CD14-positive monocyte (primary cell): ENCODE measurements at regions not wholly inside any gene's neighbourhood (a gene's known extent, or its start where the extent isn't known, plus 50 kb on each side); places are given as distances from the start of the nearest gene placed in this dataset.

ENCODE experiments used
- DNase-seq, 3 donors: peaks; one replicate each; pipeline ENCODE4 v3.0.0-alpha.2; 2011 to 2022
- H2AFZ ChIP-seq: 2 replicates; pipeline ENCODE4 v1.6.0; 2012; ENCODE audit warnings: mild to moderate bottlenecking, low read depth, low read length, inconsistent platforms; ENCODE audit not compliant: insufficient read depth, poor library complexity, severe bottlenecking
- H3K27ac ChIP-seq, 2 donors: 1 replicate in 1 of 2; 2 replicates in 1 of 2; pipeline ENCODE4 v1.5.1; 2012 to 2013; ENCODE audit warnings: low read length in 2 of 2, control low read depth in 1 of 2, inconsistent platforms in 1 of 2, low read depth in 1 of 2, mild to moderate bottlenecking in 1 of 2
- H3K27me3 ChIP-seq, 2 donors: one replicate each; pipeline versions ENCODE4 v1.6.0 to v1.6.1; 2011 to 2013; ENCODE audit warnings: low read length in 2 of 2; ENCODE audit not compliant: control insufficient read depth in 2 of 2, insufficient read depth in 2 of 2
- H3K36me3 ChIP-seq, 2 donors: replicated peaks in 1 of 2; 1 replicate in 1 of 2; 2 replicates in 1 of 2; pipeline versions ENCODE4 v1.5.1 to v1.6.1; 2012 to 2013; ENCODE audit warnings: low read length in 2 of 2, control low read depth in 1 of 2, inconsistent platforms in 1 of 2, mild to moderate bottlenecking in 1 of 2; ENCODE audit not compliant: insufficient read depth in 2 of 2, control insufficient read depth in 1 of 2
- H3K4me1 ChIP-seq, 2 donors: 1 replicate in 1 of 2; 2 replicates in 1 of 2; pipeline versions ENCODE4 v1.5.1 to v1.6.1; 2012 to 2013; ENCODE audit warnings: low read length in 2 of 2, control low read depth in 1 of 2, inconsistent platforms in 1 of 2, mild to moderate bottlenecking in 1 of 2, moderate library complexity in 1 of 2; ENCODE audit not compliant: insufficient read depth in 2 of 2, control insufficient read depth in 1 of 2
- H3K4me2 ChIP-seq: replicated peaks from 2 replicates; pipeline ENCODE3; 2012; ENCODE audit warnings: low read length, moderate library complexity, mild to moderate bottlenecking; ENCODE audit not compliant: poor library complexity, severe bottlenecking; ENCODE audit errors: extremely low read depth
- H3K4me3 ChIP-seq, 3 experiments: fragments of 200-600 bp in 1 of 3; sonication (generic) in 1 of 3; replicated peaks in 1 of 3; 1 replicate in 2 of 3; 2 replicates in 1 of 3; pipeline ENCODE4 v1.5.1; 2011 to 2013; ENCODE audit warnings: low read length in 3 of 3, mild to moderate bottlenecking in 3 of 3, control low read depth in 2 of 3, low read depth in 2 of 3, inconsistent platforms in 1 of 3, moderate library complexity in 1 of 3
- H3K79me2 ChIP-seq: 2 replicates; pipeline ENCODE4 v1.6.0; 2012; ENCODE audit warnings: mild to moderate bottlenecking, control low read depth, inconsistent platforms, low read length, moderate library complexity; ENCODE audit not compliant: insufficient read depth
- H3K9ac ChIP-seq: 2 replicates; pipeline ENCODE4 v1.6.0; 2017; ENCODE audit warnings: low read length, mild to moderate bottlenecking; ENCODE audit not compliant: insufficient read depth, poor library complexity, severe bottlenecking
- H3K9me3 ChIP-seq, 2 donors: replicated peaks in 1 of 2; 1 replicate in 1 of 2; 2 replicates in 1 of 2; pipeline versions ENCODE4 v1.5.1 to v1.6.1; 2012 to 2013; ENCODE audit warnings: low read length in 2 of 2, control low read depth in 1 of 2; ENCODE audit not compliant: control insufficient read depth in 1 of 2, insufficient read depth in 1 of 2
- H4K20me1 ChIP-seq: 2 replicates; pipeline ENCODE4 v1.6.0; 2012; ENCODE audit warnings: mild to moderate bottlenecking, low read length, control low read depth, moderate library complexity; ENCODE audit not compliant: insufficient read depth
- H3K27ac Mint-ChIP-seq, 7 donors: one replicate each; pipeline ENCODE4 v1.8.0; 2020; ENCODE audit warnings: mild to moderate bottlenecking in 7 of 7, mixed read lengths in 7 of 7, moderate library complexity in 6 of 7, inconsistent platforms in 2 of 7
- H3K27me3 Mint-ChIP-seq, 3 donors: one replicate each; pipeline ENCODE4 v1.8.0; 2021 to 2022; ENCODE audit warnings: low read depth in 3 of 3, mild to moderate bottlenecking in 3 of 3, mixed read lengths in 3 of 3, moderate library complexity in 3 of 3, inconsistent platforms in 1 of 3
- H3K36me3 Mint-ChIP-seq, 2 donors: one replicate each; pipeline ENCODE4 v1.8.0; 2020; ENCODE audit warnings: mixed read lengths in 2 of 2, inconsistent platforms in 1 of 2, mild to moderate bottlenecking in 1 of 2
- H3K4me1 Mint-ChIP-seq: one replicate; pipeline ENCODE4 v1.8.0; 2020; ENCODE audit warnings: mild to moderate bottlenecking, mixed read lengths
- H3K4me3 Mint-ChIP-seq, 2 donors: one replicate each; pipeline ENCODE4 v1.8.0; 2020; ENCODE audit warnings: mild to moderate bottlenecking in 2 of 2, mixed read lengths in 2 of 2, moderate library complexity in 1 of 2
- H3K9me3 Mint-ChIP-seq, 7 donors: one replicate each; pipeline ENCODE4 v1.8.0; 2020 to 2022; ENCODE audit warnings: mixed read lengths in 7 of 7, mild to moderate bottlenecking in 6 of 7, moderate library complexity in 6 of 7, inconsistent platforms in 2 of 7
- WGBS: methylation state at CpG from one replicate; pipeline ENCODE4 v1.1.5; 2013; ENCODE audit warnings: missing lambda C conversion rate; ENCODE audit not compliant: insufficient coverage; 5-methylcytosine and 5-hydroxymethylcytosine counted together
- intact Hi-C, 2 donors: fragments of 100-400 bp; cut with micrococcal nuclease; formaldehyde crosslinking; loops; one replicate each; pipeline versions ENCODE4 v1.15.0 to v1.15.1; 2023
- TF ChIP-seq, protein P1 (sequence below): fragments of 200-600 bp; IDR thresholded peaks from one replicate; pipeline ENCODE4 v1.8.0; 2022; ENCODE audit warnings: antibody characterized with exemption, mild to moderate bottlenecking

DNA sequence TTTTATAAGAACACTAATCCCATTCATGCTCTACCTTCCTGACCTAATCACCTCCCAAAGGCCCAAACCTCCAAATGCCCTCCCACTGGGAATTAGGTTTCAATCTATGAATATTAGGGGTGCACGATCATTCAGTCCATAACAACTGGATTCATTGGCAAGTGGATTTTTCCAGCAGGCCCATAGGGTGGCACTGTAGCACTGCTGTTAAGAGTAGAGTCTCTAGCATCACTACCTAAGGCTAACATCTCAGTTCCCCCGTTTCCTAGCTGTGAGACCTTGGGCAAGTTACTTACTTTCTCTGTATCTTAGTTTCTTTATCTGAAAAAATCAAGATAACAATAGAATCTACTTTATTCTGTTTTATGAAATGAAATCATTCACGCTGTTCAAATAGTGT is 315.8 kb downstream of the STIM2 start:
- Histone ChIP-seq H3K36me3 (no peaks in the 10 kb centered on the region), H3K27ac (no peak overlapping the region), H3K79me2 (no peaks in the 10 kb centered on the region), H3K4me3 (no peak overlapping the region), H4K20me1 (no peaks in the 10 kb centered on the region), H3K9me3 (no peaks in the 10 kb centered on the region), H3K4me1 (no peaks in the 10 kb centered on the region), H3K27me3 (no peaks in the 10 kb centered on the region), H2AFZ (no peak overlapping the region), H3K9ac (no peak overlapping the region), H3K4me2 (no peak overlapping the region)
- Mint-ChIP-seq H3K36me3 (no peaks in the 10 kb centered on the region), H3K9me3 (peaks cover 0 to 4% (median 0%) of the 10 kb centered on the region in 7 donors), H3K27me3 (peaks cover 0 to 4% (median 2%) of the 10 kb centered on the region in 3 donors), H3K27ac (no peak overlapping the region), H3K4me1 (no peaks in the 10 kb centered on the region), H3K4me3 (no peak overlapping the region)
- TF ChIP-seq, protein P1, sequence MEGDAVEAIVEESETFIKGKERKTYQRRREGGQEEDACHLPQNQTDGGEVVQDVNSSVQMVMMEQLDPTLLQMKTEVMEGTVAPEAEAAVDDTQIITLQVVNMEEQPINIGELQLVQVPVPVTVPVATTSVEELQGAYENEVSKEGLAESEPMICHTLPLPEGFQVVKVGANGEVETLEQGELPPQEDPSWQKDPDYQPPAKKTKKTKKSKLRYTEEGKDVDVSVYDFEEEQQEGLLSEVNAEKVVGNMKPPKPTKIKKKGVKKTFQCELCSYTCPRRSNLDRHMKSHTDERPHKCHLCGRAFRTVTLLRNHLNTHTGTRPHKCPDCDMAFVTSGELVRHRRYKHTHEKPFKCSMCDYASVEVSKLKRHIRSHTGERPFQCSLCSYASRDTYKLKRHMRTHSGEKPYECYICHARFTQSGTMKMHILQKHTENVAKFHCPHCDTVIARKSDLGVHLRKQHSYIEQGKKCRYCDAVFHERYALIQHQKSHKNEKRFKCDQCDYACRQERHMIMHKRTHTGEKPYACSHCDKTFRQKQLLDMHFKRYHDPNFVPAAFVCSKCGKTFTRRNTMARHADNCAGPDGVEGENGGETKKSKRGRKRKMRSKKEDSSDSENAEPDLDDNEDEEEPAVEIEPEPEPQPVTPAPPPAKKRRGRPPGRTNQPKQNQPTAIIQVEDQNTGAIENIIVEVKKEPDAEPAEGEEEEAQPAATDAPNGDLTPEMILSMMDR: no peak
- intact Hi-C loops: no loop called here
- DNase-seq: no peak
- WGBS: no CpG with 5 or more reads among the region's 3 CpGs

DNA sequence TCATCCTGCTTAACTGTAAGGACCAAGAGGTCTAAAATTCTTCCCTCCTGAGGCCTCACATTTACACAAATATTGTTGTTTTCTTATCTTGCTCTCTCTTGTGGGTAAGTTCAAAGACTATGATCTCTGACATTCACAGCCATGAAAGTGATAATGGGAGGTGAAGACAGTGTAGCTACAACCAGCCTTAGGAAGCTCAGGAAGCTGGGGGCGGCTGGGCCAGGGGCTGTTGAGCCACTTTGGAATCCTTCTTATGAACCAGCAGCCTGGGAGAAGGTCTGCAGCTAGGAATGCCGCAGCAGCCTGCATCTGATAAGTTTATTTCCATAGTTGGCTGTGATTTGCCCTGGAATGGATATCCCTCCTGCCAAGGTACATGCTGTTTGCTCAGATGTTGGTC is 316.2 kb downstream of the STIM2 start:
- Mint-ChIP-seq H3K36me3 (no peaks in the 10 kb centered on the region), H3K4me3 (no peak overlapping the region), H3K27ac (no peak overlapping the region), H3K27me3 (peaks cover 0 to 4% (median 2%) of the 10 kb centered on the region in 3 donors), H3K4me1 (no peaks in the 10 kb centered on the region), H3K9me3 (peaks cover 0 to 4% (median 0%) of the 10 kb centered on the region in 7 donors)
- intact Hi-C loops: no loop called here
- H3K4me1 ChIP-seq: no peaks in the 10 kb centered on the region
- H3K9ac ChIP-seq: no peak overlapping the region
- no peaks in the 10 kb centered on the region for H3K9me3 ChIP-seq
- DNase-seq: no peak
- H3K27ac ChIP-seq: no peak overlapping the region
- no peak overlapping the region for H3K4me3 ChIP-seq
- H3K27me3 ChIP-seq: no peaks in the 10 kb centered on the region
- no peaks in the 10 kb centered on the region for H4K20me1 ChIP-seq
- H3K4me2 ChIP-seq: no peak overlapping the region
- 100% methylated on average over 1 of the region's 2 CpGs for WGBS
- TF ChIP-seq, protein P1: no peak
- H3K79me2 ChIP-seq: no peaks in the 10 kb centered on the region
- H2AFZ ChIP-seq: no peak overlapping the region
- no peaks in the 10 kb centered on the region for H3K36me3 ChIP-seq
